ENCODE measurements at regions not wholly inside any gene's neighbourhood (a gene's known extent, or its start where the extent isn't known, plus 50 kb on each side); places are given as distances from the start of the nearest gene placed in this dataset.

- Histone ChIP-seq H3T11ph (ENCODE audit: low read length) (no peak overlapping the region), H3K27me3 (ENCODE audit: insufficient read depth, low read length) (no peaks in the 10 kb centered on the region), H2BK15ac (ENCODE audit: low read depth, low read length) (no peak overlapping the region), H2BK20ac (ENCODE audit: low read depth, low read length, poor library complexity, severe bottlenecking) (no peak overlapping the region), H2AFZ (ENCODE audit: low read length) (no peak overlapping the region), H3K79me1 (ENCODE audit: insufficient read depth, low read depth, low read length, poor library complexity, severe bottlenecking) (no peaks in the 10 kb centered on the region), H2BK12ac (ENCODE audit: insufficient read length, low read depth, low read length) (no peak overlapping the region), H4K91ac (ENCODE audit: insufficient read length, low read depth, low read length) (no peak overlapping the region), H3K23ac (ENCODE audit: insufficient read length, low read depth, low read length) (no peak overlapping the region), H4K20me1 (ENCODE audit: control insufficient read depth, insufficient read depth, insufficient read length) (no peaks in the 10 kb centered on the region), H3K9me3 (ENCODE audit: control insufficient read depth, low read depth, low read length) (peaks cover 43% of the 10 kb centered on the region), H2BK120ac (ENCODE audit: low read depth, low read length, poor library complexity, severe bottlenecking) (no peak overlapping the region), H3K9ac (ENCODE audit: extremely low read depth, insufficient read length, low read length) (no peak overlapping the region), H3K56ac (ENCODE audit: insufficient read length, low read depth, low read length) (no peak overlapping the region), H4K8ac (replicated peaks; ENCODE audit: insufficient read length, low read depth, low read length) (no peak overlapping the region), H3K23me2 (ENCODE audit: insufficient read length, low read depth, low read length, poor library complexity, severe bottlenecking) (no peaks in the 10 kb centered on the region), H4K5ac (ENCODE audit: insufficient read length, low read depth, low read length) (no peak overlapping the region), H3K4ac (ENCODE audit: low read depth, low read length) (no peak overlapping the region), H3K18ac (ENCODE audit: insufficient read length, low read depth, low read length) (no peak overlapping the region), H2BK5ac (ENCODE audit: insufficient read length, low read length) (no peak overlapping the region), H3K4me1 (ENCODE audit: insufficient read depth, low read length) (no peaks in the 10 kb centered on the region), H3K4me2 (ENCODE audit: insufficient read depth, insufficient read length, low read length) (no peak overlapping the region), H3K14ac (ENCODE audit: insufficient read depth, low read length) (no peak overlapping the region), H3K79me2 (ENCODE audit: insufficient read depth, low read length) (no peaks in the 10 kb centered on the region), H2AK5ac (ENCODE audit: insufficient read length, low read length) (no peak overlapping the region), H3K27ac (ENCODE audit: insufficient read length, low read depth, low read length) (no peak overlapping the region)
- no CpG with 5 or more reads among the region's 5 CpGs for WGBS (ENCODE audit: extremely low coverage, insufficient read length, low lambda C conversion rate)
- DNase-seq, result no peak
- Mint-ChIP-seq H3K4me3 (no peak overlapping the region), H3K9me3 (peaks cover 25 to 26% of the 10 kb centered on the region in 2 experiments), H3K4me1 (no peaks in the 10 kb centered on the region), H3K36me3 (ENCODE audit: insufficient read depth in 1 of 3, low read depth in 3 of 3) (peaks cover 0 to 2% (median 0%) of the 10 kb centered on the region in 3 experiments; a peak in 1 of 7 replicates), H3K27me3 (ENCODE audit: low read depth) (no peaks in the 10 kb centered on the region), H3K27ac (no peak overlapping the region)
- TF ChIP-seq, protein P1, sequence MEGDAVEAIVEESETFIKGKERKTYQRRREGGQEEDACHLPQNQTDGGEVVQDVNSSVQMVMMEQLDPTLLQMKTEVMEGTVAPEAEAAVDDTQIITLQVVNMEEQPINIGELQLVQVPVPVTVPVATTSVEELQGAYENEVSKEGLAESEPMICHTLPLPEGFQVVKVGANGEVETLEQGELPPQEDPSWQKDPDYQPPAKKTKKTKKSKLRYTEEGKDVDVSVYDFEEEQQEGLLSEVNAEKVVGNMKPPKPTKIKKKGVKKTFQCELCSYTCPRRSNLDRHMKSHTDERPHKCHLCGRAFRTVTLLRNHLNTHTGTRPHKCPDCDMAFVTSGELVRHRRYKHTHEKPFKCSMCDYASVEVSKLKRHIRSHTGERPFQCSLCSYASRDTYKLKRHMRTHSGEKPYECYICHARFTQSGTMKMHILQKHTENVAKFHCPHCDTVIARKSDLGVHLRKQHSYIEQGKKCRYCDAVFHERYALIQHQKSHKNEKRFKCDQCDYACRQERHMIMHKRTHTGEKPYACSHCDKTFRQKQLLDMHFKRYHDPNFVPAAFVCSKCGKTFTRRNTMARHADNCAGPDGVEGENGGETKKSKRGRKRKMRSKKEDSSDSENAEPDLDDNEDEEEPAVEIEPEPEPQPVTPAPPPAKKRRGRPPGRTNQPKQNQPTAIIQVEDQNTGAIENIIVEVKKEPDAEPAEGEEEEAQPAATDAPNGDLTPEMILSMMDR (conservative IDR thresholded peaks at IDR 0.05), result no peak
These were observed 58.7 kb upstream of the SPANXC start for GRCh38 chrX:141301017-141301416.
